OCI-LY1 (cell line): ENCODE measurements at regions not wholly inside any gene's neighbourhood (a gene's known extent, or its start where the extent isn't known, plus 50 kb on each side); places are given as distances from the start of the nearest gene placed in this dataset.
"Not testable (repeated sequence)": the region's sequence is repeated elsewhere in the genome, so short reads cannot be mapped to it uniquely, and the experiment has no call there.

ENCODE experiments used
- CTCF ChIP-seq: fragments of 200-600 bp; sonication (generic), shearing (Covaris generic); IDR thresholded peaks from 2 replicates; pipeline ENCODE4 v1.5.1; 2017; ENCODE audit warnings: mild to moderate bottlenecking, antibody characterized with exemption, low read length, moderate library complexity, mixed read lengths
- EZH2 ChIP-seq: fragments of 200-600 bp; sonication (generic), shearing (Covaris generic); IDR thresholded peaks from 2 replicates; pipeline ENCODE4 v1.8.0; 2017; ENCODE audit warnings: borderline replicate concordance, mixed run types, mild to moderate bottlenecking, antibody characterized with exemption, low read length, moderate library complexity, mixed read lengths

- TF ChIP-seq CTCF, EZH2: not testable (repeated sequence)
Measured at GRCh38 chr2:111374734-111375133, 254.0 kb downstream of the BCL2L11 start.
